GM23248 (cell line): ENCODE measurements at regions not wholly inside any gene's neighbourhood (a gene's known extent, or its start where the extent isn't known, plus 50 kb on each side); places are given as distances from the start of the nearest gene placed in this dataset.
"Not testable (repeated sequence)": the region's sequence is repeated elsewhere in the genome, so short reads cannot be mapped to it uniquely, and the experiment has no call there.

Experiments
- DNase-seq: peaks from one replicate; pipeline ENCODE4 v3.0.0-alpha.2; 2015
- H2AFZ ChIP-seq: fragments of 200-600 bp; sonication (generic); 2 replicates; pipeline ENCODE4 v1.6.1; 2016; ENCODE audit warnings: antibody characterized with exemption
- H3F3A ChIP-seq: fragments of 200-600 bp; sonication (generic); 2 replicates; pipeline ENCODE4 v1.6.1; 2016; ENCODE audit warnings: mild to moderate bottlenecking, antibody characterized with exemption, mixed run types; ENCODE audit not compliant: insufficient read depth
- H3K27ac ChIP-seq: fragments of 200-600 bp; sonication (generic); 2 replicates; pipeline ENCODE4 v1.5.1; 2016; ENCODE audit warnings: mild to moderate bottlenecking
- H3K27me3 ChIP-seq: fragments of 200-600 bp; sonication (generic); replicated peaks from 2 replicates; pipeline ENCODE4 v1.6.1; 2016; ENCODE audit warnings: mild to moderate bottlenecking; ENCODE audit not compliant: insufficient read depth
- H3K36me3 ChIP-seq: fragments of 200-600 bp; sonication (generic); 2 replicates; pipeline ENCODE4 v1.6.1; 2016; ENCODE audit warnings: low read depth, mild to moderate bottlenecking
- H3K4me1 ChIP-seq: fragments of 200-600 bp; sonication (generic); 2 replicates; pipeline ENCODE4 v1.6.1; 2016; ENCODE audit warnings: mild to moderate bottlenecking; ENCODE audit not compliant: insufficient read depth
- H3K4me2 ChIP-seq: fragments of 200-600 bp; sonication (generic); one replicate; pipeline ENCODE4 v1.6.1; 2016; ENCODE audit warnings: mild to moderate bottlenecking; ENCODE audit not compliant: unreplicated experiment
- H3K4me3 ChIP-seq: fragments of 200-600 bp; sonication (generic); 2 replicates; pipeline ENCODE4 v1.5.1; 2016; ENCODE audit warnings: mild to moderate bottlenecking
- H3K79me2 ChIP-seq: fragments of 200-600 bp; sonication (generic); 2 replicates; pipeline ENCODE4 v1.6.1; 2016; ENCODE audit warnings: mild to moderate bottlenecking; ENCODE audit not compliant: insufficient read depth
- H3K9ac ChIP-seq: fragments of 200-600 bp; sonication (generic); 2 replicates; pipeline ENCODE4 v1.6.1; 2016; ENCODE audit warnings: mild to moderate bottlenecking
- H3K9me2 ChIP-seq: fragments of 200-600 bp; sonication (generic); 2 replicates; pipeline ENCODE4 v1.6.1; 2016; ENCODE audit warnings: mixed run types, mild to moderate bottlenecking, moderate library complexity; ENCODE audit not compliant: insufficient read depth
- H3K9me3 ChIP-seq: fragments of 200-600 bp; sonication (generic); one replicate; pipeline ENCODE4 v1.6.1; 2017; ENCODE audit warnings: low read depth
- H4K20me1 ChIP-seq: fragments of 200-600 bp; sonication (generic); 2 replicates; pipeline ENCODE4 v1.6.0; 2016; ENCODE audit not compliant: insufficient read depth
- EZH2 ChIP-seq: fragments of 200-600 bp; sonication (generic); IDR thresholded peaks from 2 replicates; pipeline ENCODE4 v1.6.1; 2018; ENCODE audit warnings: antibody characterized with exemption, mild to moderate bottlenecking; ENCODE audit not compliant: insufficient read depth, poor library complexity, severe bottlenecking
- EZH2phosphoT487 ChIP-seq: fragments of 200-600 bp; sonication (generic); IDR thresholded peaks from 2 replicates; pipeline ENCODE4 v1.6.1; 2018; ENCODE audit warnings: antibody characterized with exemption, moderate library complexity, mild to moderate bottlenecking, low read depth; ENCODE audit not compliant: insufficient read depth
- WGBS, 2 experiments: methylation state at CpG; one replicate each; pipeline ENCODE4 v1.1.6; 2015 to 2017; ENCODE audit warnings: low lambda C conversion rate in 2 of 2, low coverage in 1 of 2; ENCODE audit errors: missing lambda C conversion rate in 2 of 2; 5-methylcytosine and 5-hydroxymethylcytosine counted together
- in situ Hi-C: fragments of 300-500 bp; cut with MboI; formaldehyde crosslinking; loops from 2 replicates; pipeline ENCODE4 v1.15.0; 2020

DNA sequence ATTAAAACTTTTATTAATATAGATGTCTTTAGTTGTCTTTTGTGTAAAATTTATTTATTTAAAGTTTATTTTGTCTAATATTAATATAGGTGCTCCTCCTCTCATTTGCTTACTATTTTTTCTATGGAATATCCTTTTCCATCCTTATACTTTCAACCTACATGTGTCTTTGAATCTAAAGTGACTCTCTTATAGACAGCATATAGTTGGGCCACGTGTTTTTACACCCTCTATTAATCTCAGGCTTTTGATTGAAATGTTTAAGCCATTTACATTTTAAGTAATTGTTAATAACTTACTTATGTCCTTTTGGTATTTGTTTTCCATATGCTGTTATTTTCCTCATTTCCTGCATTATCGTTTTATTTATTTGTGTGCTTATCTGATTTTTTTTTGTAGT, 74.4 kb upstream of the LRFN5 start:
- Histone ChIP-seq H3K36me3 (no peaks in the 10 kb centered on the region), H3K4me2 (no peak overlapping the region), H3K4me3 (no peak overlapping the region), H2AFZ (no peak overlapping the region), H4K20me1 (no peaks in the 10 kb centered on the region), H3K9me2 (no peaks in the 10 kb centered on the region), H3K9ac (no peak overlapping the region), H3K27ac (no peak overlapping the region), H3K79me2 (no peaks in the 10 kb centered on the region), H3F3A (no peaks in the 10 kb centered on the region), H3K27me3 (no peaks in the 10 kb centered on the region), H3K4me1 (no peaks in the 10 kb centered on the region), H3K9me3 (no peaks in the 10 kb centered on the region)
- WGBS, 2 experiments: 6 to 10% methylated on average over 2 of the region's 2 CpGs
- in situ Hi-C loops: no loop called here
- TF ChIP-seq EZH2phosphoT487 (no peak), EZH2 (no peak)
- DNase-seq: no peak

GRCh38 chr14:41521891-41522290, 84.8 kb upstream of the LRFN5 start:
- 0 to 7% methylated on average over 1 of the region's 1 CpG for WGBS, 2 experiments
- H3K4me1 ChIP-seq: no peaks in the 10 kb centered on the region
- H2AFZ ChIP-seq: no peak overlapping the region
- H3K79me2 ChIP-seq: no peaks in the 10 kb centered on the region
- DNase-seq: no peak
- no peaks in the 10 kb centered on the region for H3K9me3 ChIP-seq
- no peak overlapping the region for H3K4me2 ChIP-seq
- H4K20me1 ChIP-seq: no peaks in the 10 kb centered on the region
- H3K4me3 ChIP-seq: no peak overlapping the region
- no peaks in the 10 kb centered on the region for H3F3A ChIP-seq
- no peak overlapping the region for H3K27ac ChIP-seq
- in situ Hi-C loops: no loop called here
- no peak overlapping the region for H3K9ac ChIP-seq
- H3K9me2 ChIP-seq: no peaks in the 10 kb centered on the region
- H3K27me3 ChIP-seq: no peaks in the 10 kb centered on the region
- H3K36me3 ChIP-seq: no peaks in the 10 kb centered on the region
- no peak for TF ChIP-seq EZH2phosphoT487
- no peak for TF ChIP-seq EZH2

DNA sequence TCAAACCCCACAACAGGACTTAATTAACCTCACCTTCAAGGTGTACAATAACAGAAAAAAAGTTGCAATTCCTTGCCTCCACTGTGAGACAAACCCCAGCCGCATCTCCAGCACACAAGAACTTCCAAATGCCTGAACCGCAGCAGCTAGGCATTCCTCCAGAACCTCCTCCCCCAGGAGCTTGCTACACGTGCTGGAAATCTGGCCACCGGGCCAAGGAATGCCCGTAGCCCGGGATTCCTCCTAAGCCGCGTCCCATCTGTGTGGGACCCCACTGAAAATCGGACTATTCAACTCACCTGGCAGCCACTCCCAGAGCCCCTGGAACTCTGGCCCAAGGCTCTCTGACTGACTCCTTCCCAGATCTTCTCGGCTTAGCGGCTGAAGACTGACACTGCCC, 88.6 kb upstream of the LRFN5 start:
- H3K9me3 ChIP-seq, H3K79me2 ChIP-seq, H3K4me3 ChIP-seq, H3K27me3 ChIP-seq, H4K20me1 ChIP-seq, H3K36me3 ChIP-seq, H3K9me2 ChIP-seq, DNase-seq, H2AFZ ChIP-seq, H3K27ac ChIP-seq, H3F3A ChIP-seq, H3K9ac ChIP-seq, in situ Hi-C loops, H3K4me1 ChIP-seq, H3K4me2 ChIP-seq: not testable (repeated sequence)
- 54 to 59% methylated on average over 11 of the region's 11 CpGs for WGBS, 2 experiments

- Histone ChIP-seq H3K36me3 (no peaks in the 10 kb centered on the region), H3F3A (no peaks in the 10 kb centered on the region), H3K4me2 (no peak overlapping the region), H2AFZ (no peak overlapping the region), H3K4me1 (no peaks in the 10 kb centered on the region), H3K9ac (no peak overlapping the region), H3K9me2 (no peaks in the 10 kb centered on the region), H3K9me3 (no peaks in the 10 kb centered on the region), H4K20me1 (no peaks in the 10 kb centered on the region), H3K27me3 (no peaks in the 10 kb centered on the region), H3K4me3 (no peak overlapping the region), H3K27ac (no peak overlapping the region), H3K79me2 (no peaks in the 10 kb centered on the region)
- 16 to 18% methylated on average over 2 of the region's 2 CpGs for WGBS, 2 experiments
- in situ Hi-C loops: no loop called here
- no peak for DNase-seq
- TF ChIP-seq EZH2phosphoT487: no peak
Measured at GRCh38 chr14:41506552-41506951, 100.1 kb upstream of the LRFN5 start.

DNA sequence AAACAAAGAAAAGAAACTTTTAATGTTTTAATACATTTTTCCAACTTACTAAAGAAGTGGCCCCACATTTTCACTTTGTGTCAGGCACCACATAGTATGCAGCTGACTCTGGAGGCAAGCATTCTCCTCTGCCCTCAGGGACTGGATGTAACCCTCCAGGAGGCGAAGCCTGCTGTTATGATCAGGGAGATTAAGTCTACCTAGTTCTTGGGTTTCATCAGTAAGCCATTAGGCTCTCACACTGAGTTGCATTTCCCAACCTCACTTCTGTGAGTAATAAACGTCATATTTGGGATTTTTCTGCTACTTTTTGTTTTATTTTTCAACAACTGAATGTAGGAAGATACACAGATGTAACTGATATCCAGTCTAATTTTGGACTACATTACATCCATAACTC, 101.2 kb upstream of the LRFN5 start:
- no peaks in the 10 kb centered on the region for H3K27me3 ChIP-seq
- no peaks in the 10 kb centered on the region for H3F3A ChIP-seq
- WGBS, 2 experiments: 24 to 28% methylated on average over 2 of the region's 2 CpGs
- in situ Hi-C loops: no loop called here
- no peaks in the 10 kb centered on the region for H4K20me1 ChIP-seq
- no peak overlapping the region for H3K4me2 ChIP-seq
- no peak overlapping the region for H3K27ac ChIP-seq
- H3K4me3 ChIP-seq: no peak overlapping the region
- H3K4me1 ChIP-seq: no peaks in the 10 kb centered on the region
- H2AFZ ChIP-seq: no peak overlapping the region
- H3K9me2 ChIP-seq: no peaks in the 10 kb centered on the region
- no peak for DNase-seq
- H3K9ac ChIP-seq: no peak overlapping the region
- H3K9me3 ChIP-seq: no peaks in the 10 kb centered on the region
- TF ChIP-seq EZH2phosphoT487 (no peak), EZH2 (no peak)
- no peaks in the 10 kb centered on the region for H3K36me3 ChIP-seq
- no peaks in the 10 kb centered on the region for H3K79me2 ChIP-seq
